NOMO-1 treated with dmso at 0.1 percent for 144 hours (cell line): ENCODE measurements at regions not wholly inside any gene's neighbourhood (a gene's known extent, or its start where the extent isn't known, plus 50 kb on each side); places are given as distances from the start of the nearest gene placed in this dataset.
"Not testable (repeated sequence)": the region's sequence is repeated elsewhere in the genome, so short reads cannot be mapped to it uniquely, and the experiment has no call there.

Source experiments
- DNase-seq: peaks from one replicate; lab custom pipeline; 2025; ENCODE audit not compliant: unreplicated experiment; lab: John Stamatoyannopoulos, UW

DNA sequence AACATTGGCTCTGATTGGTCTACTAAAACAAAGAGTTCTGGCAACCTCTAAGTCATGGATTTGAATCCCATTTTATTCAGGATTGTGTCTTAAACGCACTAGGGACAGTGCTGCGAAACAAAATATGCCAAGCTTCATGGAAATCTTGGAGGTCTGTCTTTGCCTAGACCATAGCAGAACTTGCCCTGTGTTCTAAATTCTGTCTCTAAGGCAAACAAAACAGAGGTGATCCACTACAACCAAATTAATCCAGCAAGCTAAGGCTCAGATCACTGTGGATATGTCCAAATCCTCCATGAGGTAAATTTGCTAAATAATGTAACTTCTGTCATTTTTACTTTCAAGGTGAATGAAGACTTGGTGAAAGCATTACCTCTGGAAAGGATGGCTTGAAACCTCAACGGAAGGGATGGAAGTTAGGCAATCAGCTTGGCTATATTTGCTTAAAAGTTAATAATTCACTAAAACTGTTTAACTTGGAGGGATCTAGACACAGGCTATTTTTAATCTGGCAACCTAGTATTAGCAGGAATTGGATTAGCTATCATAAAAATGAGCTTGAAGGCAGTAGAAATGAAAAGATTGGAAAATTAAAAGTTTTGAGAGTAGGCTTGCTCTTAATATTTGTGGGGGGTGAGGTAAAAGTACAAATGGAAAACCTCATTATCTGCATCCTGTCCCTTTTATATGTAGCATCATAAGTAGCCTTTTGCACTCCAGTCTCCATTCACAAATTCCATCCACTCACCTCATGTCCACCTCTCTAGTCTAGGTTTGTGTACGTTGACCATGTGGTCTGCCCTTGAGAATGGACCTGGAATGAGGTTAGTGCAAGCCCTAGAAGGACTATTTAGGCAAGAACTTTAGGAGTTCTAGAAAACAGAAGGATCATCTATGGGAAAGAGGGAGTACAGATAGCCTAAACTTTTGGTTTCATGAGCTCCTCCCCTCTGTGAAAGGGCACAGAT is 176.2 kb downstream of the SMC2 start:
- no peak for DNase-seq

DNA sequence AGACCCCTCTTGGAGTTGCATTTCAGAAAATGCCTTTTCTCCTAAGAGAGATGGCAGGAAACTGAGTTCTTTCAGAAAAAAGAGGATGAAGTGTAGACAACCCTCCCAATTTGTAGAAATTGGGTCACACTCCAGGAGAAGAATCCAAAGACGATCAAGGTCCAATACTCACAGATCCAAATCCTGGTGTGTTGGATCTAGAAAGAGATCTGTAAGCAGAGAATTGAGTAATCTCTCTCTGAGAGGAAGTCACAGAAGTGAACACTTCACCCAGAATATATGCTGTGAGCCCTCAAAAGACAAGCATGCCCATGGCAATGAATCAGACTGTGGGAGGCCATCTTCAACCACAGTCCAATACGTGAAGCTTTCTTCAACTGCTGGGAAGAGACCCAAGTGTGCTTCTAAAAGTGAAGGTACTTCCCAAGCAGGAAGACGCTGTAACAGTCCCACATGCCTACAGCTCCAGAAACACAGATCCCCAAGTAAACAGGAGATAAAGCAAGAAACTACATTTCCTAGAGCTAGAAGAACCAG is 182.7 kb downstream of the SMC2 start:
- DNase-seq = no peak

DNA sequence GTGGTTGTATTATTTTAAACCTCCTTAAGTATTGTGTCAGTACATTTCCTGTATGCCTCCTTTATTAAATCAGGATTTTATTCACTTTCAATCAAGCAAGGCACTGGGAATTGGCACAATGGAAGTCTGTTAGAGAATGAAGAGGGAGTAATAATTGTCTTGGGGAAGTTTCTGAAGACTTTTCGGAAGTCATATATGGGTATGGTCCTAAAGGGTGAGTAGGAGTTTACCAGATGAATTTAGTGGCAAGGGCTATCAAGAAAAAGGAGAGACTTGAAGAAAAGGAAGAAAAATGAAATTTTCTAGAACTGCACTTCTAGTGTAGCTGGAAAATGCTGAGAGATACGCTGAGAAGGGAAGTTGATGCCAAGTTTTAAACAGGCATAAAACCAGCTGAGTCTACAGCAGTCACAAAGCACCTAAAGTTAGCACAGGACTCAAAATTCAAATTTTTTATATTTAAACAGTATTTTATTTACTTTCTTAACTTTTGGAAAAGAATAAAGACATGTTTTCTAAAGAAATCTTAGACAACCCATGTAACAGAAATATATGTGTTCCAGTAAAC is 184.9 kb downstream of the SMC2 start:
- no peak for DNase-seq

DNA sequence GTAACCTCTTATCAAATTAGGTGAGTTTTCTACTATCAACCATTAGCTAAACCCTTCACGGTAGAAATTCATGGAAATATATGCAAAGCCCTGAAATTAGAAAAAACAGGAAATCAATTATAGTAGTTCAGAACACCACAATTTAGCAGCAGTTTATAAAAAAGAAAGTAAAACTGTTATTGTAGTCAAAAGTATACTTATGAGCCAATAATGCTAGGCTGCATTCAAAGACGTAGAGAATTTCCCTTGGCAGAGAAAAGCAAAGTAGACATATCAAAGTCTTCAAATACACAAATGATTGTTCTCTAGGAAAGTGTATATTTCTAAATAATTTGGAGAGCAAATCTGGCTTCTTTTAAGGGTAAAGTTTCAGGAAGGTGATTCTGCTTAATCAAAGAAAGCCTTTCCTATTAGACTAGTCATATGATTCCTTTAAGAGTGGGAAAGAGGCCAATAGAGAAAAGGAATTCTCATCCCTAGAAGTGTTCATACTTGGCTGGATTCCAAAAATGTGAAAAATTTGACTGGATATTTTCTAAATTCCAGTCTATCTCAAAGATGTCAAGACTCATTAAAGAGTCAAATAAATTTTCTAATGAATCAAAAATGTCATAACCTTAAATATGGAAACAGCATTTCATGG is 185.5 kb downstream of the SMC2 start:
- DNase-seq = no peak

DNA sequence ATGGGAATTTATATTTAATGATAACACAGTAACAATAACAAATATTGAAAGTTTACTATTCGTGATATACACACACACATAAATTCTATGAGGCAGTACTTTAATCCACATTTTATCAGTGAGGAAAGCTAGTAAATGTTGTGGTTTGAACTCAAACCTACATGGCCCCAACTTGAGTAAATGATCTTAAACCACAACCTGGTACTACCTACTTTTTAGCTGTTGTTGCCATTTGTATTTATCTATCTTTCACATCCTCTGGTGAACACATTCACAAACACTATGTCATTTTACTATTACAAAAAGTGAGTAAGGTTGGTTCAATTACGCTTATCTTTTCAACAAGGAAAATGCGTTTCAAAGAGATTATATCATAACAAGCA is 186.1 kb downstream of the SMC2 start:
- DNase-seq = no peak

DNA sequence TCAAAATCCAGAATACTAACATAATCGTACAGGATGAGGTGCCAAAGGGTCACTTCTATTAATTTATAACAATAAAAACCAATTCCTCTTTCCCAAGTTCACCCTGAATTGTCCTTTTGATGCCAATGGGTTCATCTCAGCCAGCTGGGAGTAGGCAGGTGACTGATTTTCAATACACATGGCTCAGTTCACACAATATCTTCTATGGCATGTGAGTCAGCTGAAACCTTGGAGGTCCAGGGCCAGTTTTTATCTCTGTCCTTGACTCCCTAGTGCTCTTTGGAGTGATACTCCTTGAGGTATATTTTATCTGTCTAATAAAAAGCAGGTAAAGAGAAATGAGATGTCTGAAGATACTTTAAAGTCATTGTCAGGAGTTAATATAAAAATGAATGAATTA is 186.6 kb downstream of the SMC2 start:
- no peak for DNase-seq

DNA sequence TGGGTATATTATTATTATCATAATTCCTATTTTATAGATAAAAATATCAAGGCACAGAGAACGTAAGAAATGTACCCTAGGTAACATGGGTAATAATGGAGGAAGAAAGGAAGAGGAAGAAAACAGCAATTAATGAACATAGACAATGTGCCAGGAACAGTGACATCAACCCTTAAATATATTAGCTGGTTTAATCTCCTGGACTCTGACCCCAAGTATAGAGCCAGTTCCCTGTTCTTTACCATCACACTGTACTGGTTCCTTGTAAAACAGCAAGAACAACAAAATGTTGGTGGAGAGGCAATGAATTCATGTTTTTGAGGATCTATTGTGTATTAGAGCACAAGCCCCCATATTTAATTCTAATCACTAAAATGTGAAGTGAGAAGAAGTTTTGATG is 192.1 kb downstream of the SMC2 start:
- no peak for DNase-seq

DNA sequence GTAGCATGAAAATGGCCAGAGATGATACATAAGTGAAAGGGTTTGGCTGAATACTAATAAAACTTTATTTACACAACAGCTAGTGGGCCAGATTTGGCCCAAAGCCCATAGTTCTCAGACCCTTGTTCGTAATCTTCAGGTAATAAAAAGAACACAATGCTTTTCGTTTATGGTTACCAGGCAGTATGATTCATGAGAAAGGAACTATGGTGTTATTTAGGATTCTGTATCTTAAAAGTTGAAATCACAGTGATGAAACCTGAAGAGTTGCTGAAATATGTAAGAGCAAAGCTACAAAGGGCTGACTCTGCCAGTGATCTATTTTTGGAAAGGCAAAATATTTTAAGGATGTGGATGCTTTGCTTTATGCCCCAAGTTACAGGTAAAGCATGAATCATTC is 192.7 kb downstream of the SMC2 start:
- no peak for DNase-seq

DNA sequence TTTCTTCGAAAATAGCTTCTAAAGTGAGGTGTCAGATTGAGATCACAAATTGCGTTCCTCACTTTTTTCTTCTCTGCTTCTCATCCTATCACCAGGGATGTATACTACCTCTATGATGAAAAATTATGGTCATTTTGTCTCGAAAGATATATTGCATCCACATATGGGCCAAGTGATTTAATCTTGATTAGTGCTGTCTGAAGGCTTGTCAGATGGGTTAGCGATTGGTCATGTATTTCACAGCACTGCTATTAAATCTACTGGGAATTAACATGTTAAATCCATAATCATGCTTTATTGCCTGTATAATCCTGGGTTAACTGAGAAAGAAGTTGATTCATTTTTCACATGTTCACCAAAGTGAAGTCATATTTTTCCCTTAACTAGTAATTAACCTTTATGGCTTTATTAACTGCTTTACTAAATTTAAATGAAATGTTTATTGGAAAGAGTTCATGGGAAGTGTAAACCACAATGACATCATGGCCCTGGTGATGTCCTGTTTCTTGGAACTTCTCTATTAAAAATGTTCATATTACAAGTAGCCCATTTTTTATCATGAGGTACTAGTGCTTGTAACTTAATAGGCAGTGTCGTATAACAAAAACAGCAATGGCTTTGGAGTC is 193.3 kb downstream of the SMC2 start:
- DNase-seq = no peak

DNA sequence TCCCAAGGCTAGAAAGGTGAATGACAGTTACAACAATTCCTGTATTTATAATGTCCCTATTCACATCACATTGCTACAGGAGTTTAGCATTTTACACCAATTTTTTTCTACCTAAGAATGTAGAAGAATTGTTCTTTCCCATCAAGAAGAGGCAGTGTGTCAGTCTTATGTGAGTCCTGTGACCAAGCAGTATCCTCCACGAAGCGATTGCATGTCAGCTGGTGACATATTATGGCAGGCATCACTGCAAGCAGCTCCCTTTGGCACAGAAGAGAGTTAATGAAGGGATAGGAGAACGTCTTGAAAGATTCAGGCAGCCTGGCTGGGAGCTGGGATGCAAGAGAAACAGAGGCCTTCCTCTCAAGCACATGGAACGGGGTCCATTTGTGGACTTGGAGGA is 199.8 kb downstream of the SMC2 start:
- DNase-seq = no peak

DNA sequence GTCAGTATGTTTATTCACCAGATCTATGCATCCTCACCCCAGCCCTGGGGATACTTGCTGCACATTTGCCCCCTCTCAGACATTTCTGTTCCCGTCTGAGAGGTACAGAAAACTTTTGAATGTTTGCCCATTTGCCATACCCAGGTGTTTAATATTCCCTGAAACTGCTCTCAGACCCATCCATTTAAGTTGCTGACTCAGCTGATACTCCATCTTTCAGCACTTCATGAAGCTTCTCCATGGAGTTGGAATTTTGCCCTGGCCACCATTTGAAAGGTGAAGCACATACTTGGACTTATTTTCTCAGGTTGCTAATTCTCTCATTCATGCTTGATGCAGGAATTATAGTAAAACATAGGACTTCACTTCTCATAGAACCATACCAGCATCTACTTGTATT is 203.9 kb upstream of the OR13F1 start:
- no peak for DNase-seq

DNA sequence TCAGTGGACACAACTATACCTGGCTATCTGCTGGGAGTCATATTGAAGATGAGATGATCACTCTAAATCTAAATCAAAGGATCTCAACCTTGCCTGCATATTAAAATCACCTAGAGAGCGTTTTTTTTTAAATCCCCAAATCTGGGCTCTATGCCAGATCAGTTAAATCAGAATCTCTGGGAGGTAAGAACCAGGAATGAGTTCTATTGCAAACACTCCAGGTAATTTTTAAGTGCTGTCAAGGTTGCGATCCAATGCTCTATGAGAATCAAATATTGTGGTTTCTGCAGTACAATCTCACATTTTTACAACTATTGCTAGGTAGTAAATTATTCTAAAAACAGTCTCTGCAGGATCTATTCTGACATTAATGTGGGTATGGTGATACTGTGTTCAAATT is 202.3 kb upstream of the OR13F1 start:
- DNase-seq = no peak

DNA sequence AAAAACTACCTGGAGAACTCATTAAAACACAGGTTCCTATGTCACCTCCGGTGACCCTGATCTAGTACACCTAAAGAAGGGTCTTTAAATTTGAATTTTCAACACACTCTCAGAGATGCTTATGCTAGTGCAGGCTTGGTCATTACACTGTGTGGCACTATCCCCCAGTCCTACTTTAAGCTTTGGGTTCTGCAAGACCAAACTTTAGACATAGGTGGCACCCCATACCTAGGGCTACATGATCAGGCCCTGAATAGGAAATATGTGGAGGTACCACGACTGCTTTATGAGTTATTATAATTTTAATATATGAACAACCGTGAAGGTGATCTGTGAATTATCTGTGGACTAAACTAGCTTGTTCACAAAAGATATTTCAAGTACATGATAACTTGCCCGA is 201.3 kb upstream of the OR13F1 start:
- no peak for DNase-seq

DNA sequence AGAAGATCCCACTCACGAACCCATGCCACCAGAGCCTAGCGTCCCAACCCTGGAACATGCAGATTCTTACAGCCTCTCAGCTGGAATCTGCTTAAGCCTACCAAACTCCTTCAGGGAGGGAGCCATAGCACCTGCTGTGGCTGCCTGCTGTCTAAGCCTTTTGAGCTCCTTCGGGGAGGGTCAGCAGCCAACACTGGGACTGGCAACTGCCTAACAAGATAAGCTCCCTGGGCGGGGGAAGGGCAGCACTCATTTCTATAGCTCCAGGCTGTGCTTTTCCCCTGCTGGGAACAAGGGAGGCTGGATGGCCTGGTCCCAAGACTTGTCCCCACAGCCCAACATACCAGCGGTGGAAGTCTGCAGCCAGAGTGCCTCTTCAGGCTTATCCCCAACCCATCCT is 199.1 kb upstream of the OR13F1 start:
- no peak for DNase-seq

DNA sequence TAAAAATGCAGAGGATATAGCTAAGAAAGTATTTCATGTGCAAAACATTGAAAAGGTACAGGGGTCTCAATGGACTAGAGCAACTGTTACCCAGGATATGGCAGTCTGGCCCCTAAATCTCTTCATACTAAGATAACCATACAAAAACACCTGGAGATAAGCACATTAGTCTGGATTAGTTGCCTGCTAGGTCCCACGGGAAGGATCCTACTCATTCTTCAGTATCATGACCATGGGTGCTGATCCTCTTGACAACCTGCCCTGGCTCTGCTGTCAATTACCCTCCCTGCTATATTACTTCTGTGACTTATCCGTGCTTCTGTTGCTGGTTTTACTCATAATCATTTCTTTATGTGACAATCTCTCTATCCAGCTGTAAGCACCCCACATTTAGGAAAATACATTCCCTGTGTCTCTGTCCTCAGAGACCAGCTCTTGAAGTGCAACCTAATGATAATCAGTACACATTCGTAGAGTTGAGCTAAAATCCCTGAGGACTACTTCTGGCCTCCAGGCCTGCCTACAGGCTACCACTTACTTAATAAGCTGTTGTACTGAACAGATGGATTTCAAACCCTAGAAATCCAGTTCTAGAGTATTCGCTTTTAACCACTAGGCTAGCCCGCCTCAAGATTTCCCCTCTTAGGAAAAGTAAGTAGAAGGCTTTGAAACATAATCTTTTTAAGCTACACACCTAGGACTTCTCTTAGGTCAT is 190.5 kb upstream of the OR13F1 start:
- no peak for DNase-seq

DNA sequence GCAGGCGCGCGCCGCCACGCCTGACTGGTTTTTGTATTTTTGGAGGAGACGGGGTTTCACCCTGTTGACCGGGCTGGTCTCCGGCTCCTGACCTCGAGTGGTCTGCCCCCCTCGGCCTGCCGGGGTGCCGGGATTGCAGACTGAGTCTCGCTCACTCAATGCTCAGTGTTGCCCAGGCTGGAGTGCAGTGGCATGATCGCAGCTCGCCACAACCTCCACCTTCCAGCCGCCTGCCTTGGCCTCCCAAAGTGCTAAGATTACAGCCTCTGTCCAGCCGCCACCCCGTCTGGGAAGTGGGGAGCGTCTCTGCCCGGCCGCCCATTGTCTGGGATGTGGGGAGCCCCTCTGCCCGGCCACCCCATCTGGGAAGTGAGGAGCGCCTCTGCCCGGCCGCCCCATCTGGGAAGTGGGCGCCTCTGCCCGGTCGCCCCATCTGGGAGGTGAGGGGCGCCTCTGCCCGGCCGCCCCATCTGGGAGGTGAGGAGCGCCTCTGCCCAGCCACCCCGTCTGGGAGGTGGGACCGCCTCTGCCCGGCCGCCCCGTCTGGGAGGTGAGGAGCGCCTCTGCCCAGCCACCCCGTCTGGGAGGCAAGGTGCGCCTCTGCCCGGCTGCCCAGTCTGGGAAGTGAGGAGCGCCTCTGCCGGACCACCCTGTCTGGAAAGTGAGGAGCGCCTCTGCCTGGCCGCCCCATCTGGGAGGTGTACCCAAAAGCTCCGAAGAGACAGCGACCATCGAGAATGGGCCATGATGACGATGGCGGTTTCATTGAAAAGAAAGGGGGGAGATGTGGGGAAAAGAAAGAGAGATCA is 187.7 kb upstream of the OR13F1 start:
- DNase-seq = not testable (repeated sequence)

DNA sequence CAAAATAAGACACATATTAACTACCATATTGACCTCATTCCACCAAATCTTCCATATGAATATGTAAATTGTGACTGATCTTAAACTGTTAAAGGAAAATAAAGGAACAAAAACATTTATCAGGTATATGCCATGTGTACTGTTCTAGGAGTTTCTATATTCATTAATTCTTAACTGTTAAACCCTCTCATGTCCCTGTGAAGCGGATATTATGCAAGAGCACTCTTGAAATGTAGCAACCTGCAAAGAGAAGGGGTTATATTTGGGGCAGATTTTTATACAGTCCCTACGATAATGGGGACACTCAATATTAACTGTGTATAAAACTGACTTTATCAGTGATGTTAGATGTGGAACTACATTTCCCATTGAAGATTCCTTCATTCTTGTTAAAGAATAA is 184.9 kb upstream of the OR13F1 start:
- no peak for DNase-seq

DNA sequence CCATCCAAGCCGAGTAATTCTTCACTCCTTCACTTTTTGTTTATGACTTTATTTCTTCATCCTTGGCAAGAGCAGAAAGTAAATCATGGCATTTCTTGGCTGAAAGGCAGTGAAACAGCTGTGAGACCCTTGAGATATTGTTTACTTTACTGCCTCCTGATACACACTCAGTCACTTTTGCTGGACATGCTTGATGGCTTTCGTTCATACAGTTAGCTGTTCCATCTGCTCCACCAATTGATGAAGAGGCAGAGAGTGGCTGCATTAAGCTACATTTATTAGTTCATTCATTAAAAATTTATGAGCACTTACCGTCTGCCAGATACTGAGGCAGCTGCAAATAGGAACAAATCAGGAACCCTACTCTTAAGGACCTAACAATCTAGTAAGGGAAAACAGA is 184.4 kb upstream of the OR13F1 start:
- no peak for DNase-seq

DNA sequence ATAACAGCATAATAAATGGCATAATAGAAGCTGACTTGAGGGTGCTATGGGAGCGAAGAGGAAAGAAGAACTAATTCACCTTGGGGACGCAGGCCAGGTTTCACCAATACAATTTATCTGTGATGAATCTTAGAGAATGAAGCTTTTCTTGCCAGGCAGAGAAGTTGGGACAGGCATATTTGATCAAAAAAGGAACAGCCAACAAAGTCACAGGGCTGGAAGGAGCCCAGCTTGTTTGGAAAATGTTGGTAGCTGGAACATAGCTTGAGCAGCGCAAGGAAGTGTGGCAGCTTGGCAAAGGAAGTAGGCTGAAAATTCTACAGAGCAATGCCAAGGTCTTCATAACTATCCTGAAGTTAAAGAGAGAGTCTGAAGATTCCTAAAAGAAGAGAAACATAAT is 181.5 kb upstream of the OR13F1 start:
- DNase-seq = no peak
